CD1c-positive myeloid dendritic cell (primary cell): ENCODE measurements at regions not wholly inside any gene's neighbourhood (a gene's known extent, or its start where the extent isn't known, plus 50 kb on each side); places are given as distances from the start of the nearest gene placed in this dataset.
"Not testable (repeated sequence)": the region's sequence is repeated elsewhere in the genome, so short reads cannot be mapped to it uniquely, and the experiment has no call there.

Experiments used
- DNase-seq: peaks from one replicate; pipeline ENCODE4 v3.0.0-alpha.2; 2016; ENCODE audit errors: extremely low spot score

DNA sequence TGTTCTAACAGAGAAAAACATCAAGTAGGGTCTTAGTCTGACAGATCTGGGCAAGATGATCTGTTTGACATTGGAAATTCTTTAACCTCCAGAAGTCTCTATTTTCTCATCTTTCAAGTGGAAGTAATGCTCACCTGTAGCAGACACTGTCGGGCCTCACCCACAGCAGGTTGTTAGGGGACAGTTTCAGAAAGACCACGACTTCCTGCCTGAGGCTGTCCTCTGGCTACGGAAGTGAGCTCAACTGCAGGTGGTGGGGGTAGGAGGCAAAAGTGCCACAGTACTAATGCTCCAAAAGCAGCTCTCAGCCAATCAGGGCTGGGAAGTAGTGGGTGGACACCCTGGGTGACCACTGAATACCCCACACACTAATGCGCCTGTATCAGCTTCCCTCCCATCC is 111.4 kb upstream of the TOPAZ1 start:
- no peak for DNase-seq

DNA sequence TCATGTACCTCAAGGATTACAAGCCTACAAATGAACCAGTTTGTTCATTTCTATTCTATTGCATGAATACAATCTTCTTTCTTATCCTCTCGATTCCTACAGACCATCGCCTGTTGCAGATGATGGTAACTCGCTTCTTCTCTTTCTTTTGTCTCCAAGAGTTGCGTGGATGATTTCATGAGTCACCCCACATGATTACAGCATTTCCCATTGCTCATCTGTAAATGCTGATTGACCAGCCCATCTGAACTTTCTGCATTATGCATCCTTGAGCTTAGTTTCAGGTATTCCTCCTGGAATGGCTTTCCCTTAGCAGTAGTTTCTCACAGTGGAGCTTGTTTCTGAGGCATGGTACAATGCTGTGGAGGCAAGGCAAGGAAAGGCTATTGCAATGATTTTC is 109.6 kb upstream of the TOPAZ1 start:
- DNase-seq: no peak

DNA sequence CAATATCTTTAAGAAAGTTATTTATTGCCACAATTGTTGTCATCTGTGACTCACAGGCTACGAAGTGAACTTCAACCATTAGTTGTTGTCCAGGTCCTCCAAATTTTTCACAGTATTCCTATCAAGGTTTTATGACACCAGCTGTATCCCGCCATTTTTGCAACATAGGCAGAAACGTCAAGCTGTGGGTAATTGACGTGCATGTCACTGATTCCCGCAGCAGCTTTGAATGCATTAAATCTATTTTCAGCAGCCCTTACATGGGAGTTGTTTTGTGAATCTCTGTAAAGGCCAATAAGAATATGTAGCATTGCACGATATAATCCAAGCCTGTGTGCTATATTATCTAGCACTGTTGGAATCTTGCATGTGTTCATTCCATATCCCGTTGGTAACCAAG is 109.1 kb upstream of the TOPAZ1 start:
- DNase-seq: no peak

DNA sequence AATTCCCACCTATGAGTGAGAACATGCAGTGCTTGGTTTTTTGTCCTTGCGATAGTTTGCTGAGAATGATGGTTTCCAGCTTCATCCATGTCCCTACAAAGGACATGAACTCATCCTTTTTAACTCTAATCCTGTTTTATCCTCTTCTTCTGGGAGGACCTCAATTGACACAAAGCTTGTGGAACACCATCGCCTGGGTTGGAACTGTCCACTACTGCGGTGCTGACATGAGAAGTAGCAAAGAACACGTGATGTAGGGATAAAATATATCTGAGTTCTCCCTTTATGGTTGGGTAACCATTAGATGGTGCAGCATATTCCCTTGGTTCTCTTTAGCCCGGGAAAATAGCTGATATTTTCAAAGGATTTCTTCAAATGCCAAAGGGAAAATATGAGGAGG is 105.3 kb upstream of the TOPAZ1 start:
- DNase-seq: no peak

DNA sequence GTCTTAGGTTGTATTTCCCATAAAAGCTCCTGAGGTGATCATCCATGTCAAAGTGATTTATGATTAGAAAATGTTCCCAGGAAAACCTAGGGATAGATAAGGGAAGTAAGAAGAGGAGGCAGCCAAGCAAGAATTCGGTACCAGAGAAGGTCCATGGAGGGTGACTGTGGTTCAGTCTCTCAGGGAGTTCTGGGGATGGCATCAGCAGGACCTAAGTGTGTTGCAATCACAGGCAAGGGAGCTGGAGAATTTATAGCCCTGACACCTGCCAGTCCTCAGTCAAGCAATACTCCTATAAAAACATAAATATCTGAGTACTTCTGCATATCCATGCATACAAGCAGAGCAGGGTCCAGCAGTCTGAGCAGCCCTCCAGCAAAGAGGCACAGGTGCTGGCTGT is 95.6 kb upstream of the TOPAZ1 start:
- DNase-seq: no peak

DNA sequence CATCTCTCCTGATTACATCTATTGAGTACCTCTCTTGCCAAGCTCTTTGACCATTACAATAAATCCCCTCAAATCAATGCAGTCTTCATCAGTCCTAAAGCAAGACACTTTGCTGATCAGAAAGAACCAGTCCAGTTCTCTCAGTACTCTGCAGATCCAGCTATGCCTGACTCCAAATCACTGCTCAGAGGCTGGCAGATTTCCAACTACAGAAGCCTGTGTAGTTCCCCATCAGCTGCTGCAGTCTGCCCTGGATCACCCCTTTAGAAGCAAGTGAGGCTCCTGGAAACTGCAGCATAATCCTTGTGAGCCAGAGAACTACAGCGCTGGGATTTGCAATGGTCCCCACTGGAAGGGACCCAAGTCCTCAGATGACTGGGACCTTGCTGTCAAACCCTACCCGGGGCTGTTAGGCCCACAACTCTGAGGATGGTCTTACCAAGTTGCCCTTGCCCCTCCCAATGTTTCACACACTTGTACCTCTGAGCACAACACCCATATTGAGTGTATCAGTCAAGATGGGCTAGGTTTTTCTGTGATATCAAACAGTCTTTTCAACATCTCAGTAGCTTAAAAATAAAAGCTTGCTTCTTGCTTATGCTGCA is 81.9 kb upstream of the TOPAZ1 start:
- no peak for DNase-seq

DNA sequence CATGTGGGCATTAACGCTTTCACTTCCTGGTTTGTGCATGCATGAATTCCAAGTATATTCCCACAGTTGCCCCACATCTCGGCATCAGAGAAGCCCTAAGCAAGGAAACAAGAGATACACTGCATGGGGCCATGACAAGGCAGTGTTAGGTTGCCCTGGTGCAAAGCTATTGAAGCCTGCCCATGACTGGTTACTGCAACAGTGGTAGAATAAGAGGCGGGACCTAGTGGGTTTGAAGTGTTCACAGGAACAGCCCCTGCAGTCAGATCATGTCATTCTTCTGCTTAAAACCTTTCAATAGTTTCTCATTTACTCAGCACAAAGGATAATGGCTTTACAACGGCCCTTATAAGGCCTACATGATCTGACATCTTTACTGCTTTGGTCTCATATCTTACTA is 80.9 kb upstream of the TOPAZ1 start:
- no peak for DNase-seq

DNA sequence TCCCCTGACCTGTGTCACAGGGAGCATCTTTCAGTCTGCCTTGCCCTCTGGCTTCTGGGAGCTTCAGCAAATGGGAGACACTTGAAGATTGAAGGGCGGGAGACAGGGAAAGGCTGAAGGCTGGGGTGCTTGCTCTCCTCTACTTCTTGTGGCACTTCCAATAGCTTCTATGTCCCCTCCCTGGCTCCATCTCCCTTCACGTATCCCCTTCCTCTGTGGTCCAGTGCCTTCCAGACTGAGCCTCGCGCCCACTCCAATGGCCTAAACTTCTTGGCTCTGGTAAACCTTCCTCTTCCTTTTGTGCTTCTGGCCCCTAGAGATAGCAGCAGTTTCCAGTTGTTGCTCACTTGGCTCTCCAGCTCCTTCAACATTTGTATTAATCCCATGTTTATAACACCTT is 69.8 kb upstream of the TOPAZ1 start:
- DNase-seq: no peak

DNA sequence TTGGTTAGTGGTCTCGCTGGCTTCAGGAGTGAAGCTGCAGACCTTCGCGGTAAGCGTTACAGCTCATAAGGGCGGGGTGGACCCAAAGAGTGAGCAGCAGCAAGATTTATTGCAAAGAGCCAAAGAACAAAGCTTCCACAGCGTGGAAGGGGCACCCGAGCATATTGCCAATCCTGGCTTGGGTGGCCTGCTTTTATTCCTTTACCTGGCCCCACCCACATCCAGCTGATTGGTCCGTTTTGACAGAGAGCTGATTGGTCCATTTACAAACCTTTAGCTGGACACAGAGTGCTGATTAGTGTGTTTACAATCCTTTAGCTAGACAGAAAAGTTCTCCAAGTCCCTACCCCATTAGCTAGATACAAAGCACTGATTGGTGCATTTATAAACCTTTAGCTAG is 69.0 kb upstream of the TOPAZ1 start:
- not testable (repeated sequence) for DNase-seq

DNA sequence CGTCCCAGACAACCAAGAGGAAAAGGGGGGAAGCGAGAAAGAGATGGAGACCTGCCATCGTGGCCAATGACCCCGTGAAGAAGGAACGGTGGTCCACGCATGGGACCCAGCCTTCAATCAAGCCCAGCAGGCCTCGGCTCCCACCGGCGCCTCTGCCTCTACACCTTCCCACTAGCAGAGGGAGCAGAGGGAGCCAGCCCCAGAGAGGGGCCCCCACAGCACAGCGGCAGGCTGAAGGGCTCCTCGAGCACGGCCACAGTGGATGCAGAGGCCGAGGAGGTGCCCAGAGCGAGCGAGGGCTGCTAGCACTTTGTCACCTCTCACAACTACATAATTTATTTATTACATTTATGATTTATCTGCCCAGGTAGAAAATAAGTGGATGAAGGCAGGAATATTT is 68.4 kb upstream of the TOPAZ1 start:
- DNase-seq: no peak

DNA sequence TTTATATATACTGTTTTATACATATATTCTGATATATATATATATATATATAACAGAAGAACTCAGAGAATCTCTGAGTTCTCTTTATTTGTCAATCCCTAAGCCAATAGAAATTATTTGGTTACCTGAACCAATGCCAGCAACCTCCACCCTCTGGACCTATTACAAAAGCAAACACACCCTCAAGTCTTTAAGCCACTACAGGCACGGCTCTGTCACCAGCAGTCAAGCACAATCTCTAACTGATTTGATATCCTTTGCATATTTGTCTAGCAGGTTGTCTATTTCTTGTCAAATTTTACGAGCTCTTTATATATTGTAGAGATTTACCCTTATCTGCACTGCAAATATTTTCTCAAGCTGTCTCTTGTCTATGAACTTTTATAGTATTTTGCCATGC is 66.6 kb upstream of the TOPAZ1 start:
- DNase-seq: no peak

DNA sequence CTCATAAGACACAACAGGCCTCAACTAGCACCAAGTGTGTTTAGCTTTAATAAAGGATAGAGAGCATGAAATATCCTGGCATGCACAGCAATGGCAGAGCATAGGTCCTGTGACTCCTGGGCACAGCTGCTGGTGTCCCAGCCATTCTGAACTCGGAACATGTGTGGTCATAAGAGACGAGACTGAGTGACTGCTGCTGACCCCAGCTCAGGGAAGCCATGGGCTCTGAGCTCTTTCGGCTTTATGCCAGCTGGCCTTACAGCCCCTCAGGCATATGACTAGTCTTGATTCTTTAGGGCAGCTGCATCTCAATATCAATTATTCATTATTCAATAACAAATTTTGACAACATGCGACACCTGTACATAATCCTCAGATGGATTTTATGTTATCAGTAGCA is 62.4 kb upstream of the TOPAZ1 start:
- no peak for DNase-seq

DNA sequence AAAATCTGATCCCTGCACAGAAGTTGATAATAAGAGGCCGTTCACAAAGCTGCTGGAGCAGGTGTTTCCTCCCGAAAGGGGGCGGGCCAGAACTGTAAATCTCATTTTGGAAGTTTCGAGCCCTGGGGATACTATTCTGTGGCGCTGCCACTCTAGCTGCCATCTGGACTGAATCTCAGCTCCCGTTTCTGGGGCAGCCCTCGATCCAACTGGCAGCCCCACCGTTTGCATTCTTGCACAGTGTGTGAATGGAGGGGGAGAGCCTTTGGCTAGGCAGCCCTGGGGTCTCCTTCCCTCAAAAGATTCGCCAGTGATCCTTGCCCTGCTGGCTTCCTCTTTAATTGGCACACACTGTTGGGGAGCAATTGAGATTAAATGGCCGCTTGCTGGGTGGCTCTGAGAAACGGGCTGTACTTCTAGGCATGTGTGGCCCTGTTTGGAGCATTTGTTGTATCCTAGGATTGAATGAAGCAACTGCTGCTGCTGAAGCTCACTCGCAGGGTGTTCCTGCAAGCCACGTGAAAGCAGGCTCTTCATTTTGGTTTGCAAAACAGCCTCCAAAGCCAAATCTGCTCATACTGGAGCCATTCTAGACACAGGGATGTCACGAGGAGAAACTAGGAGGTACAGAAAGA is 57.2 kb upstream of the TOPAZ1 start:
- no peak for DNase-seq

DNA sequence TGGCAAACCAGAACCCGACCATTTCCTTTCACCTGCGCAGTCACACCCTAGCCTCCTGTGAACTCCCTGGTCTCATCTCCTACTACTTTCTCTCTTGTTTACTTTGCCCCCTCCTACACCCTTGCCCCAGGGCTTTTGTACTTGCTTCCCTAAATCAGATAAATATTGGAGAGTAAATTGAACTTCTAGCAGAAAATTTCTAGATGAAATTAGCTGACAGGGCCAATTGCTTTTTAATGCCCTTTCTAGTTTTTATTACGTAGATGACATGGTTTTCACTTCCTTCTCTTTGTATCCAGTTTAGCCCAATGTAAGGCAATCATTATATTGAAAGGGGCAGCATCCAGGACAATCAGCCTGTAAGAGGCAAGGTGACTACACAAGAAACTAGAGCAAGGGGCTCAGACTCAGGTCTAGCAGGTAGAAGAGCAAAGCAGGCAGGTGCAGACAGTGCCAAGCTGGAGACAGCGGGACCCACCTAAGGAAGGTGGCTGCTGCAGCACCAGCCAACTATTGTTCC is 56.2 kb upstream of the TOPAZ1 start:
- DNase-seq: no peak

DNA sequence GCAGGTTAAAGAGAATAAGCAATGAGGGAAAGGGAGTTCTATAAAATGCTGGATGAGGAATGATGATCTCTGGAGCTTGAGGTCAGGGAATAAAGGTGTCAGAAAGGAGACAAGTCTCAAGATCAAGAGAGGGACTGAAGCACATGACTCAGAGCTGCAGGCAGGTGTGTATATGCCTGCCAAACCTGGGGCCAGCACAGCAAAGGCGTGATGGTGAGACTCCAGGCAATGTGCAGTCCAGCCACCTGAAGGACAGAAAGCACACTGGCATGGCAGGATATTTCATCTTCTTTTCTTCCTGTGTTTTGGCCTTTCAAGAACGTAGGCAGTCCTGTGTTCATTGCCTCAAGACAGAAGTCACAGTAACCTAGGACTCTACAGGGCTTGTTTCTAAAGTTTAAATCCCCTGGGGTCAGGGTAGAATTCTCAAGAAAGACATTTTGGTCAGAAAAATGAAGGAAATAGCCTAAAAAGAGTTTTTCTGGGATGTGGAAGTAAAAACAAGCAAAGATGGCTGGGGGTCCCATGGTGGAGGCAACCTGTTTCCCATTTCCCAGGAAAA is 55.5 kb upstream of the TOPAZ1 start:
- DNase-seq: no peak

DNA sequence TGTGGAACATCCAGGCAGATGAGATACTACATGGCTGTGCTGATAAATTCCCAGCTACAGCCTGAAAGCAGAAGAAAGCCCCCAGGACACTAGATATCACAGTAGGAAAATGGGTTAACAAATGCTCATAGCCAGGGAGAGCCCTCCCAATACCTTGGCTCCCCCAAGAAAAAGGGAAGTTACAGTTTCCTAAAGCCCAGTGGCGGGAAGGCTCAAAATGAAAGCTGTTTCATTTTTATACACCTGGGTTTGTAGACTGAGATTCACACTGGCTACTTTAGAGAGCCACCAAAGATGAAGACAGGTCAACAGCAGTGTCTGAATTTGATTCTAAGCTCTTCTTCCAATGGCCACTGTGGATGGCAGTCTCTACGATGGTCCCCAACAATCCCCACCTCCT is 55.0 kb upstream of the TOPAZ1 start:
- DNase-seq: no peak
